ENCODE measurements at regions not wholly inside any gene's neighbourhood (a gene's known extent, or its start where the extent isn't known, plus 50 kb on each side); places are given as distances from the start of the nearest gene placed in this dataset.

- Mint-ChIP-seq H3K9me3 (ENCODE audit: low read depth) (no peaks in the 10 kb centered on the region), H3K4me3 (ENCODE audit: unreplicated experiment) (no peak overlapping the region), H3K27ac (ENCODE audit: unreplicated experiment) (no peak overlapping the region), H3K4me1 (ENCODE audit: low read depth) (no peaks in the 10 kb centered on the region), H3K36me3 (ENCODE audit: low read depth) (no peaks in the 10 kb centered on the region), H3K27me3 (ENCODE audit: low read depth) (no peaks in the 10 kb centered on the region)
- no peak for DNase-seq (ENCODE audit: low spot score)
- TF ChIP-seq, protein P1, sequence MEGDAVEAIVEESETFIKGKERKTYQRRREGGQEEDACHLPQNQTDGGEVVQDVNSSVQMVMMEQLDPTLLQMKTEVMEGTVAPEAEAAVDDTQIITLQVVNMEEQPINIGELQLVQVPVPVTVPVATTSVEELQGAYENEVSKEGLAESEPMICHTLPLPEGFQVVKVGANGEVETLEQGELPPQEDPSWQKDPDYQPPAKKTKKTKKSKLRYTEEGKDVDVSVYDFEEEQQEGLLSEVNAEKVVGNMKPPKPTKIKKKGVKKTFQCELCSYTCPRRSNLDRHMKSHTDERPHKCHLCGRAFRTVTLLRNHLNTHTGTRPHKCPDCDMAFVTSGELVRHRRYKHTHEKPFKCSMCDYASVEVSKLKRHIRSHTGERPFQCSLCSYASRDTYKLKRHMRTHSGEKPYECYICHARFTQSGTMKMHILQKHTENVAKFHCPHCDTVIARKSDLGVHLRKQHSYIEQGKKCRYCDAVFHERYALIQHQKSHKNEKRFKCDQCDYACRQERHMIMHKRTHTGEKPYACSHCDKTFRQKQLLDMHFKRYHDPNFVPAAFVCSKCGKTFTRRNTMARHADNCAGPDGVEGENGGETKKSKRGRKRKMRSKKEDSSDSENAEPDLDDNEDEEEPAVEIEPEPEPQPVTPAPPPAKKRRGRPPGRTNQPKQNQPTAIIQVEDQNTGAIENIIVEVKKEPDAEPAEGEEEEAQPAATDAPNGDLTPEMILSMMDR (IDR thresholded peaks at IDR 0.05), result no peak
Observed at GRCh38 chr3:107325446-107325845, 51.8 kb upstream of the CCDC54 start.

Measured in chondrocyte (in vitro differentiated cells).